Epithelial cell of esophagus (primary cell): ENCODE measurements at regions not wholly inside any gene's neighbourhood (a gene's known extent, or its start where the extent isn't known, plus 50 kb on each side); places are given as distances from the start of the nearest gene placed in this dataset.
"Not testable (repeated sequence)": the region's sequence is repeated elsewhere in the genome, so short reads cannot be mapped to it uniquely, and the experiment has no call there.

Source experiments
- DNase-seq: peaks from one replicate; pipeline ENCODE4 v3.0.0; 2010; ENCODE audit warnings: low read depth
- H3K4me3 ChIP-seq: 2 replicates; pipeline ENCODE4 v1.5.1; 2011; ENCODE audit warnings: mild to moderate bottlenecking, low read length, control low read depth
- CTCF ChIP-seq: IDR thresholded peaks from 2 replicates; pipeline ENCODE4 v1.5.1; 2011; ENCODE audit warnings: low read depth, mild to moderate bottlenecking, low read length, control low read depth, inconsistent platforms; ENCODE audit not compliant: insufficient read depth; ENCODE audit errors: missing control alignments

DNA sequence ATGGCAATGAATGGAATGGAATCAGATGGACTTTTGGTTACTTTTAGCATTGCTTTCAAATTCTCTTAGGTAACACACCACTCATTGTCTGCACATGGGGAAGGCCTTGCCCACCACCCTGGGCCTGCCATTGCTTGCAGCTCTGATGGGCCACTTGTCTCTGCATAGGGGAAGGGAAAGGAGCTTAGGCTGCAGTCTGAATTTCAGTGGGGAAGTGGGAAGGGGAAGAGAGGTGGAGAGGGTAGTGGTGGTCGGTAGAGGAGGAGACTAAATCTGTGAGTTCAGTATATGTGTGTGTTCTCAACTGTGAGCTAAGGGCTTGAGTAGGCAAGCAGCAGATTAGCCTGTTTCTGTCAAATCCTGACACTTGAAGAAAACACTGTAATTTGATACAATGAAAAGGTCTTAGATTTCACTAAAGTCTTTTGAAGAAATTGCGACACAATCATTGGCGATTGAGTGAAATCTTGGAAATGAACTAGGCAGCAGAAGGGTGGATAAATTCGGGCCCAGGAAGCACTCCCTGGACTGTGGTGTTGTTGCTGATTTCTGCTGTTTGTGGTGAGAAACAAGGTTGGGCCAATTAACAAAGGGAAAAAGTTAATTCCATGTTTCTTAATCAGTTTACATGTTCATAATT lies 80.6 kb downstream of the OTOR start:
- no peak overlapping the region for H3K4me3 ChIP-seq
- TF ChIP-seq CTCF, result no peak
- DNase-seq, result no peak

- DNase-seq, H3K4me3 ChIP-seq: not testable (repeated sequence)
Observed at GRCh38 chr20:16835690-16836089, 87.5 kb downstream of the OTOR start.

DNA sequence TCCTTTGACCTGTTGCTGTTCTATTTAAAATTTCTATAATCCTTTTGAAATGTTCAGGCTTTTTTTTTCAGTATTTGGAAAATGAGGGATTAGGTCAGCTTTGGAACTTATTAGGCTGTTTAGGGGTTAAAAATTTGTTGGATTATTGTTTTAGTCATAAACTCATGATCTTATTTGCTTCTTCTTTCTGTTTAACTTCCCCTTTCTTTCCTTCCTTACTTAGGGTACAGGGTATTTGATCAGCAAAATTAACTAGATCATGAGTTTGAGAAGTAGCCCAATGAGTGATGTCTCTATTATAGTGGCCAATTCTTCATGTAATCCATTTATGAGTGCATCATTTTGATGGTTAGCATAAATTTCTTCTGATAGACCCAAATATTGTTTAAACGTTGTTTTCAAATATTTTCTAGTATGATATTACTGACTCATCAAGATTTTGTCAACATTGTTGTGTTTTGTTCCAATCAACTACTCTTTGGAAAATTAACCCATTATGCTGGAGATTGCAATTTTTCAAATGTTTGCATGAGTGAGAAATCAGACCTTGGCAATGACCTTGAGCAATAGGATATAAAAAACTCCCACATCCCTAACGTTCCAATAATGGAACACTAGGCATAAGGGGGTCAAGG lies 94.4 kb downstream of the OTOR start:
- no peak for DNase-seq
- TF ChIP-seq CTCF, result no peak
- H3K4me3 ChIP-seq, result no peak overlapping the region

GRCh38 chr20:16844406-16844805 lies 96.2 kb downstream of the OTOR start:
- no peak for DNase-seq

DNA sequence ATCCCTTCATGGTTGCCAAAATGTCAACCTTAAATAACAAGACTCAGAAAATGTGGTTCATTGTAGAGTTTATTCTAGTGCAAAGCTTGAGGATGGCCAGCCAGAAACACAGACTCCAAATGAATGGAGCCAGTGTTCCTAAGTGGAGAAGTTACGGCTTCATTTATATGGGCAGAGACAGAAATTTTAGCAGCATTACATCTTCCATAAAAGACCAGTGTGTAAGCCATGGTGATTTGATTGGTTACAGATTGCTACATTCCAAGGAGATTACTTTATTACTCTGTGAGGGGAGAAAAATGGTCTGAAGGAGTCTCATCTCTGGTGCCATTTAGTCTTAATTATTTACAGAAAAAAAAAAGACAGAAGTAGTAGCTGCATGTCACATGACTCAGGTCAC lies 97.8 kb downstream of the OTOR start:
- DNase-seq, result no peak
- H3K4me3 ChIP-seq, result no peak overlapping the region
- TF ChIP-seq CTCF, result no peak

More at GRCh38 chr20:16844406-16844805, 96.2 kb downstream of the OTOR start:
- TF ChIP-seq CTCF, result no peak
- H3K4me3 ChIP-seq, result no peak overlapping the region

DNA sequence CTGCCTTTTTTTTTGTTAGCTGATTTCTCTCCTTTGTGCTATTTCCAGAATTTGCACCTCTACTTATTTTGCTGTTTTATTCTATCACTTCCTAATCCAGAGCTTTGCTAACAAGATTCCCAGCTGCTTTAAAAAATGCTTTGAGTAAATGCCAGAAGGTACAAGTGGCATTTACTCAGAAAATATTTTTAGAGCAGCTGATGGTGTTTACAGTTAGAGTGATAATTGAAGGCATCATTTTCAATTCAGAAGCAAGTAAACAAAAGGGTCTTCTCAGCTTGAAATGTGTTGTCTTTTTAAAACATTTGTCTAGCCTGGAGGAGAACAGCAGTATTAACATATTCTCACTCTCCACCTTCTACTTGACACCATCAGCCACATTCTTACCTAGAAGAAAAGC lies 99.9 kb downstream of the OTOR start:
- TF ChIP-seq CTCF, result no peak
- DNase-seq, result no peak
- no peak overlapping the region for H3K4me3 ChIP-seq

- TF ChIP-seq CTCF, result no peak
- DNase-seq, result no peak
- H3K4me3 ChIP-seq, result no peak overlapping the region
Observed at GRCh38 chr20:16848526-16848925, 100.4 kb downstream of the OTOR start.
